ENCODE measurements at regions not wholly inside any gene's neighbourhood (a gene's known extent, or its start where the extent isn't known, plus 50 kb on each side); places are given as distances from the start of the nearest gene placed in this dataset.
A peak's percentile ranks its signal among the peaks of the same experiment; 100 is the strongest.

GRCh38 chr4:166400270-166400894, 527.3 kb downstream of the TLL1 start:
- in situ Hi-C loops (cut with HindIII; ENCODE audit: low sequenced_read_pairs): no loop called here
- no peak for DNase-seq (ENCODE audit: low read depth, low spot score)
- H3K4me3 ChIP-seq (ENCODE audit: low read depth, low read length): no peak overlapping the region
- no peak for TF ChIP-seq CTCF (IDR thresholded peaks at IDR 0.05; ENCODE audit: low read depth, low read length)

- no peak for DNase-seq (ENCODE audit: low read depth, low spot score)
- TF ChIP-seq CTCF (IDR thresholded peaks at IDR 0.05; ENCODE audit: low read depth, low read length): no peak
- H3K4me3 ChIP-seq (ENCODE audit: low read depth, low read length): no peak overlapping the region
- in situ Hi-C loops (cut with HindIII; ENCODE audit: low sequenced_read_pairs): no loop called here
Observed at GRCh38 chr4:166413356-166413755, 540.3 kb downstream of the TLL1 start.

GRCh38 chr4:166414431-166414830, 541.4 kb downstream of the TLL1 start:
- no peak for DNase-seq (ENCODE audit: low read depth, low spot score)
- TF ChIP-seq CTCF (IDR thresholded peaks at IDR 0.05; ENCODE audit: low read depth, low read length): no peak
- no peak overlapping the region for H3K4me3 ChIP-seq (ENCODE audit: low read depth, low read length)
- in situ Hi-C loops (cut with HindIII; ENCODE audit: low sequenced_read_pairs): no loop called here

GRCh38 chr4:166415749-166416148, 542.7 kb downstream of the TLL1 start:
- TF ChIP-seq CTCF (IDR thresholded peaks at IDR 0.05; ENCODE audit: low read depth, low read length): no peak
- no peak for DNase-seq (ENCODE audit: low read depth, low spot score)
- in situ Hi-C loops (cut with HindIII; ENCODE audit: low sequenced_read_pairs): no loop called here

GRCh38 chr4:166421556-166422156, 548.6 kb downstream of the TLL1 start:
- peak; percentile 82 for DNase-seq (ENCODE audit: low read depth, low spot score)
- H3K4me3 ChIP-seq (ENCODE audit: low read depth, low read length): no peak overlapping the region
- TF ChIP-seq CTCF (IDR thresholded peaks at IDR 0.05; ENCODE audit: low read depth, low read length): no peak
- in situ Hi-C loops (cut with HindIII; ENCODE audit: low sequenced_read_pairs): no loop called here

More at GRCh38 chr4:166415749-166416148, 542.7 kb downstream of the TLL1 start:
- no peak overlapping the region for H3K4me3 ChIP-seq (ENCODE audit: low read depth, low read length)

- H3K4me3 ChIP-seq (ENCODE audit: low read depth, low read length): no peak overlapping the region
- peak; percentile 87 for DNase-seq (ENCODE audit: low read depth, low spot score)
- no peak for TF ChIP-seq CTCF (IDR thresholded peaks at IDR 0.05; ENCODE audit: low read depth, low read length)
- in situ Hi-C loops (cut with HindIII; ENCODE audit: low sequenced_read_pairs): no loop called here
Observed at GRCh38 chr4:166422475-166422874, 549.4 kb downstream of the TLL1 start.
